ENCODE measurements at regions not wholly inside any gene's neighbourhood (a gene's known extent, or its start where the extent isn't known, plus 50 kb on each side); places are given as distances from the start of the nearest gene placed in this dataset.

DNA sequence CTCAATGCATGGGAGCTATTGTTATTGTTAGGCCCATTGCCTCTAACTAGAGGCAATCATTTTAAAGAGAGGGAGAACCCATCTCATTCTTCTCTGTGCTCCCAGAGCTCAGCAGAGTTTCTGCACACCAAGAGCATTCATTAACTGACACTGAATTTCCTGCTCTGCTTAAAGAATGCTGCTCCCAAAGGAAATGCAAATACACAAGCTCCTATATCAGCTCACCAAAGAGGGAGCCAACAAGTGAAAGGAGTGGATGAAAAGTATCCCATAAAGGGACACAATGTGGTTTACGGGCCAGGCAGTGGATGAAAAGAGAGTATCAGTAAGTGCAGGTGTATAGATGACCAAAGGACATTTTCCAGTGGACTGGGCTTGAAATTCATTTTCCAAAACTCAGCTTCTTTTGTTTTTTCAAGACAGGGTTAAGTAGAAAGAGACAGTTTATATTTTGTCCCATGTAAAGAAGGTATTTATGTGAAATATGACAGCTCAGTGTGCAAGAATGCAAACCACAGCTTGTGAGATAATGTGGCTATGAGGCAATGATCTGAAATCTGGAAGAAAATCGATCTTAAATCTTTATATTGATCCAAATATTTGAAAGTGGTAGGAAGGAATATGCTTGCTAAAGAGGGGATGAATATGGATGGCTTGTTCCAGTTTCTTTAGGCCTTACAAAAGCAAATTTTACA is 207.7 kb upstream of the CAMK1G start:
- TF ChIP-seq, protein P1, sequence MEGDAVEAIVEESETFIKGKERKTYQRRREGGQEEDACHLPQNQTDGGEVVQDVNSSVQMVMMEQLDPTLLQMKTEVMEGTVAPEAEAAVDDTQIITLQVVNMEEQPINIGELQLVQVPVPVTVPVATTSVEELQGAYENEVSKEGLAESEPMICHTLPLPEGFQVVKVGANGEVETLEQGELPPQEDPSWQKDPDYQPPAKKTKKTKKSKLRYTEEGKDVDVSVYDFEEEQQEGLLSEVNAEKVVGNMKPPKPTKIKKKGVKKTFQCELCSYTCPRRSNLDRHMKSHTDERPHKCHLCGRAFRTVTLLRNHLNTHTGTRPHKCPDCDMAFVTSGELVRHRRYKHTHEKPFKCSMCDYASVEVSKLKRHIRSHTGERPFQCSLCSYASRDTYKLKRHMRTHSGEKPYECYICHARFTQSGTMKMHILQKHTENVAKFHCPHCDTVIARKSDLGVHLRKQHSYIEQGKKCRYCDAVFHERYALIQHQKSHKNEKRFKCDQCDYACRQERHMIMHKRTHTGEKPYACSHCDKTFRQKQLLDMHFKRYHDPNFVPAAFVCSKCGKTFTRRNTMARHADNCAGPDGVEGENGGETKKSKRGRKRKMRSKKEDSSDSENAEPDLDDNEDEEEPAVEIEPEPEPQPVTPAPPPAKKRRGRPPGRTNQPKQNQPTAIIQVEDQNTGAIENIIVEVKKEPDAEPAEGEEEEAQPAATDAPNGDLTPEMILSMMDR (IDR thresholded peaks at IDR 0.05): no peak
- TF ChIP-seq POLR2AphosphoS5 (IDR thresholded peaks at IDR 0.05) (no peak), EP300 (IDR thresholded peaks at IDR 0.05) (no peak)
